ENCODE measurements at regions not wholly inside any gene's neighbourhood (a gene's known extent, or its start where the extent isn't known, plus 50 kb on each side); places are given as distances from the start of the nearest gene placed in this dataset.

DNA sequence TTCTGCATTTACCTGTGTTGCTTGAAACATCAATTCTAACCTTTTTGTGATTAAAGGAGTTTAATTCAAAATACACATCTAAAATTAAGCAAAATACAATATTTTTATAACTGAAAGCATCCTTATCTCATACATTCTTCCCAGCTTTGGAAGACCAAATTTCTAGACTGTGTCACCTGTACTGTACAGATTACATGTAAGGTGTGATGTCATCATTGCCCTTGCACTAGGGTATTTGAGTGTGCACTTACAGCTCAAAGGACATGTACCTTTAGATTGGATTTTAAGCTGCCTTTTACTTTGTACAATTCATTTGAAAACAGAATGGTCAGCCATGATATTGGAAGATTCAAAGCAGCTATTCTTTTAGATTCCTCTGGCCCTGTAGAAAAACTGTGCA is 932.8 kb upstream of the POU3F3 start:
- no peak for TF ChIP-seq CTCF (conservative IDR thresholded peaks at IDR 0.05)

DNA sequence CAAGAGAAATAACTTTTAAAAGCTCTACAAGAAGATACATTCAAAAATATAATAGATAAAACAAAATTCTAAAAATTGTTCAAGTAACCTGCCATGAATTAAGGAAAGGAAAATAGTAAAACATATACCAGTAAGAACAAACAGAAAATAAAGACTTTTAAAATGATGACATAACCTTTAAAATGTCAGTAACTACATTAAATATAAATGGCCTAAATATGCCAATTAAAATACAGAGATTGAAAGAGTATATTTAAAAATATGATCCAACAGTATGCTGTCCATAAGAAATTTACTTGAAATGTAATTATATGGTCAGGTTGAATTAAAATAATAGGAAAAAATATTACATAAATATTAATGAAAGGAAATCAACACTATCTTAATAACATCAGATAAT is 911.7 kb upstream of the POU3F3 start:
- Histone ChIP-seq H3K36me3 (ENCODE audit: control insufficient read depth, insufficient read depth, low read length) (no peaks in the 10 kb centered on the region), H3K4me3 (ENCODE audit: low read length) (no peak overlapping the region), H3K9me3 (ENCODE audit: control insufficient read depth, low read length) (peaks cover 5% of the 10 kb centered on the region), H3K9ac (ENCODE audit: extremely low read depth, low read length, poor library complexity, severe bottlenecking) (no peak overlapping the region), H3K4me1 (ENCODE audit: control insufficient read depth, insufficient read depth, low read length) (no peaks in the 10 kb centered on the region), H3K27me3 (ENCODE audit: control insufficient read depth, insufficient read depth, low read length, poor library complexity, severe bottlenecking) (no peaks in the 10 kb centered on the region), H3K27ac (ENCODE audit: low read depth, low read length) (no peak overlapping the region)
- no peaks in the 10 kb centered on the region for H3K36me3 Mint-ChIP-seq (ENCODE audit: low read depth)
- peaks cover 10% of the 10 kb centered on the region for H3K9me3 Mint-ChIP-seq
- no peak overlapping the region for H3K4me3 Mint-ChIP-seq
- H3K27me3 Mint-ChIP-seq (ENCODE audit: insufficient read depth), result no peaks in the 10 kb centered on the region
- H3K4me1 Mint-ChIP-seq, result no peaks in the 10 kb centered on the region
- TF ChIP-seq CTCF (conservative IDR thresholded peaks at IDR 0.05), result no peak
- DNase-seq, result no peak
- H3K27ac Mint-ChIP-seq, result no peak overlapping the region

More for the DNA sequence above, 932.8 kb upstream of the POU3F3 start:
- Mint-ChIP-seq H3K27ac (no peak overlapping the region), H3K4me1 (peaks cover 20% of the 10 kb centered on the region), H3K4me3 (no peak overlapping the region), H3K36me3 (ENCODE audit: low read depth) (no peaks in the 10 kb centered on the region), H3K9me3 (no peaks in the 10 kb centered on the region), H3K27me3 (ENCODE audit: insufficient read depth) (no peaks in the 10 kb centered on the region)
- Histone ChIP-seq H3K27ac (ENCODE audit: low read depth, low read length) (no peak overlapping the region), H3K4me1 (ENCODE audit: control insufficient read depth, insufficient read depth, low read length) (no peaks in the 10 kb centered on the region), H3K27me3 (ENCODE audit: control insufficient read depth, insufficient read depth, low read length, poor library complexity, severe bottlenecking) (no peaks in the 10 kb centered on the region), H3K36me3 (ENCODE audit: control insufficient read depth, insufficient read depth, low read length) (no peaks in the 10 kb centered on the region), H3K9me3 (ENCODE audit: control insufficient read depth, low read length) (no peaks in the 10 kb centered on the region), H3K9ac (ENCODE audit: extremely low read depth, low read length, poor library complexity, severe bottlenecking) (no peak overlapping the region), H3K4me3 (ENCODE audit: low read length) (no peak overlapping the region)
- no peak for DNase-seq

DNA sequence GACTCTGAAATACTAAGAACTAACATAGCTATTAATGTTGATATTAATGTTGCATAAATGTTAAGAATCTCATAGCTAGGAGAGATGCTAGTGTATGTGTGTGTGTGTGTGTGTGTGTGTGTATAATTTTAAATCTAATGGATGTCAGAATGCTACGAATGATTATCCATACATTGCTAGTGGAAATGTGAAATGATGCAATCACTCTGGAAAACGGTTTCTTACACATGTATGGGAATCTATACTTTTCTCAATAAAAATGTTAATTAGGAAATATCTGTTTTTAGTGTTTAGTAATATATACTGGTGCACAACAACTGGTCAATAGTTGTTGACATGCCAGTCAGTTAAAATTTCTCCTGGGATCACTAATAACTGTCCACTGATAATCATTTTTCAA is 908.8 kb upstream of the POU3F3 start:
- Histone ChIP-seq H3K9ac (ENCODE audit: extremely low read depth, low read length, poor library complexity, severe bottlenecking) (no peak overlapping the region), H3K4me1 (ENCODE audit: control insufficient read depth, insufficient read depth, low read length) (no peaks in the 10 kb centered on the region), H3K4me3 (ENCODE audit: low read length) (no peak overlapping the region), H3K27ac (ENCODE audit: low read depth, low read length) (no peak overlapping the region), H3K36me3 (ENCODE audit: control insufficient read depth, insufficient read depth, low read length) (no peaks in the 10 kb centered on the region), H3K9me3 (ENCODE audit: control insufficient read depth, low read length) (peaks cover 5% of the 10 kb centered on the region), H3K27me3 (ENCODE audit: control insufficient read depth, insufficient read depth, low read length, poor library complexity, severe bottlenecking) (no peaks in the 10 kb centered on the region)
- Mint-ChIP-seq H3K27ac (no peak overlapping the region), H3K4me3 (no peak overlapping the region), H3K36me3 (ENCODE audit: low read depth) (no peaks in the 10 kb centered on the region), H3K9me3 (peaks cover 8% of the 10 kb centered on the region), H3K27me3 (ENCODE audit: insufficient read depth) (no peaks in the 10 kb centered on the region), H3K4me1 (no peaks in the 10 kb centered on the region)
- WGBS, 2 experiments (ENCODE audit: insufficient coverage in 1 of 2, insufficient read length in 1 of 2), result 100% methylated on average over 1 of the region's 2 CpGs; no CpG with 5 or more reads in 1 of the 2 experiments
- no peak for TF ChIP-seq CTCF (conservative IDR thresholded peaks at IDR 0.05)
- DNase-seq, result no peak
